Skeletal muscle satellite cell (primary cell): ENCODE measurements at regions not wholly inside any gene's neighbourhood (a gene's known extent, or its start where the extent isn't known, plus 50 kb on each side); places are given as distances from the start of the nearest gene placed in this dataset.

Source experiments
- H3K27me3 ChIP-seq: 2 replicates; pipeline ENCODE4 v1.7.0; 2013; ENCODE audit warnings: low read length; ENCODE audit not compliant: control insufficient read depth, insufficient read depth
- H3K36me3 ChIP-seq: 2 replicates; pipeline ENCODE4 v1.7.0; 2013; ENCODE audit warnings: mild to moderate bottlenecking, control low read depth, low read length; ENCODE audit not compliant: insufficient read depth
- H3K4me1 ChIP-seq: 2 replicates; pipeline ENCODE4 v1.7.0; 2013; ENCODE audit warnings: low read length; ENCODE audit not compliant: control insufficient read depth, insufficient read depth
- H3K4me2 ChIP-seq: 2 replicates; pipeline ENCODE4 v1.7.0; 2013; ENCODE audit warnings: mild to moderate bottlenecking, low read length
- H3K4me3 ChIP-seq: 2 replicates; pipeline ENCODE4 v1.7.0; 2013; ENCODE audit warnings: low read length
- H3K9ac ChIP-seq: 2 replicates; pipeline ENCODE4 v1.7.0; 2013; ENCODE audit warnings: mild to moderate bottlenecking, low read depth, low read length, moderate library complexity
- H3K9me3 ChIP-seq: replicated peaks from 2 replicates; pipeline ENCODE4 v1.7.0; 2013; ENCODE audit warnings: mild to moderate bottlenecking, control low read depth, low read length

- no peaks in the 10 kb centered on the region for H3K9me3 ChIP-seq
- no peak overlapping the region for H3K4me3 ChIP-seq
- H3K9ac ChIP-seq, result no peak overlapping the region
- peaks cover 42% of the 10 kb centered on the region for H3K27me3 ChIP-seq
- no peaks in the 10 kb centered on the region for H3K4me1 ChIP-seq
- H3K36me3 ChIP-seq, result no peaks in the 10 kb centered on the region
- H3K4me2 ChIP-seq, result no peak overlapping the region
Measured at GRCh38 chr9:38233796-38234355, 158.6 kb upstream of the ALDH1B1 start.

DNA sequence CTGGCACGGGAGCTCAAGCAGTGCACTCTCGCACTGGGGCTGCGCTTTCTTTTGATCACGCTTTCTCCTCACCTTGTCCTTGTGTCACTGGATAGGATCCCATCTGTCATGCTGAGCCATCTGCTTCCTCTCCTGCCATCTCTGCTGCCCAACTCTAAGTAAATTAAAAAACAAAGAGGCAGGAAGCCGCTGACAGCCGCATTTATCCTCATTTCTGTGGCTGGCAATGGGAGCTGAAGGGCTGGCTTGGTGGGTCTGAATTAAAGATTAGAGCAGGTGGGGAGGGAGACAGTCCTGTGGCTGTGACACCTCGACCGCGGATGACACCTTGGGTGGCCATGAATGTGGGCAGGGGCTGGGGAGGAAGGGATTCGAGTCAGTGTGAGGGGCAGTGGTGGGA, 159.2 kb upstream of the ALDH1B1 start:
- no peaks in the 10 kb centered on the region for H3K4me1 ChIP-seq
- H3K9me3 ChIP-seq, result no peaks in the 10 kb centered on the region
- H3K27me3 ChIP-seq, result peaks cover 46% of the 10 kb centered on the region
- H3K9ac ChIP-seq, result no peak overlapping the region
- no peak overlapping the region for H3K4me3 ChIP-seq
- no peak overlapping the region for H3K4me2 ChIP-seq
- no peaks in the 10 kb centered on the region for H3K36me3 ChIP-seq

DNA sequence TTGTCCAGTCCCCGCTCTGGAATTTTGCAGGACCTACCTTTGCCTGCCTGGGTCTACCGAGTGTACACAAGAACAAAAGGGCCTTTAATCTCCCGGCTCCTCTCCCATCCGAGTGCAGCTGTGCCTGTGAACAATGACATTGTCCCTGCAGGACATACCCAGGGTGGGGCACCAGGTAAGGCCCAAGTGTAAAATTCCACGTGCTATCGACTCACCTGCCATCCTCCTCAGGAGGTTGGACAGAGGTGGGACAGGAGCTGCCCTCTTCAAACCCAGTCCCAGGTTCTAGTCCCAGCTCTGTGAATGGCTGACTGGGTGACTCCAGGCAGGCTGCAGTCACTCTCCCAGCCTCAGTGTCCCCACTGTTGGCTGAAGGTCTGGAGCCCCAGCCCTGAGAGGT, 159.6 kb upstream of the ALDH1B1 start:
- no peaks in the 10 kb centered on the region for H3K9me3 ChIP-seq
- H3K4me2 ChIP-seq, result no peak overlapping the region
- no peaks in the 10 kb centered on the region for H3K4me1 ChIP-seq
- H3K4me3 ChIP-seq, result no peak overlapping the region
- peaks cover 51% of the 10 kb centered on the region for H3K27me3 ChIP-seq
- H3K36me3 ChIP-seq, result no peaks in the 10 kb centered on the region
- H3K9ac ChIP-seq, result no peak overlapping the region

DNA sequence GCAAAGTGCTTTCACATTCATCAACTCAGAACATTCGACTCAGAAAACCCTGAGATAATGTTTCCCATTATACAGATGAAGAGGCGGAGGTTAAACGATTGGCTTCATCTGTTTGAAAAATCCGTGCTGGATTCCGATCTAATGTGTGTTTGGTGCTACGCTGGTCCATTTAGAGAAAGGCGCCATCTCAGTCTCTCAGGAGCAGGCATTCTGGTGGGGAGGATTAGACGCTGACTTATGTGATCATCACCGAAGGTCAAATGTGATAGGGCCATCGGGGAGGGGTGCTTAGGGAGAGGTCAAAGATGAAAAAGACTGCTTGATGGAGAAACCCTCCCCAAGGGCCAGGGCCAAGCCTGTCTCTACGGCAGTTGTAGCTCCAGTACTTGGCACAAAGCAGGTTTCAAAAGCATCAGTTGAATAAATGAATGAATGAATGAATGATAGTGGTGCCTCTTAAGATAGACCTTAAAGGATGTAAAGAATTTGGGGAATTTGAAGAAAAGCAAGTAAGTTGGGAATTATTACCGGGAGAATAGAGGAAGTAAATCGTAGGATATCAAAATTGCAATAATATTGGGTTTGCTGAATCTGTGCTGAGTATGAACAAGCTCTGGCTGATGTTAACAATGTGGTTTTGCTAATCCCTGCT, 160.6 kb upstream of the SHB start:
- no peaks in the 10 kb centered on the region for H3K9me3 ChIP-seq
- H3K4me1 ChIP-seq, result no peaks in the 10 kb centered on the region
- no peak overlapping the region for H3K9ac ChIP-seq
- H3K36me3 ChIP-seq, result no peaks in the 10 kb centered on the region
- H3K4me3 ChIP-seq, result no peak overlapping the region
- H3K27me3 ChIP-seq, result peaks cover 51% of the 10 kb centered on the region
- H3K4me2 ChIP-seq, result no peak overlapping the region

DNA sequence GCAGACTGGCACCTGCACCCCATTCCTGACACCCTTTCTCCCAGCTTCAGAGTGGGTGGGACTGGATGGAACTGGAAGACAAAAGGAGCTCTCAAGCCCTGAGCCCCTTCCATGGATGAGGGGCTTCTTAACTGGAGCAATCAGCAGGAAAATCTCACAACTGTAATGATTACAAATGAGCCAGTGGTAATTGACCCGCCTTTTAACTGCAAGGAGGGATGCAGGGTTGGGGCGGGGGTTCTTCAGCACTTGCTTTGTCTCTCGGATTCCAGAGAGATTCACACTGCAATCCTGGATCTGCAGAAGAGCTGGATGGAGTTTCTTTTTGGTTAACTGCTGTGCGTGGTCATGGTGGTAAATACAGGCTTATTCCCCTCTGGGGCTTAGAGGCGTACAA, 160.1 kb upstream of the SHB start:
- no peaks in the 10 kb centered on the region for H3K36me3 ChIP-seq
- H3K9ac ChIP-seq, result no peak overlapping the region
- H3K9me3 ChIP-seq, result no peaks in the 10 kb centered on the region
- no peak overlapping the region for H3K4me3 ChIP-seq
- H3K4me2 ChIP-seq, result no peak overlapping the region
- no peaks in the 10 kb centered on the region for H3K4me1 ChIP-seq
- peaks cover 55% of the 10 kb centered on the region for H3K27me3 ChIP-seq

- Histone ChIP-seq H3K4me3 (no peak overlapping the region), H3K36me3 (no peaks in the 10 kb centered on the region), H3K4me2 (no peak overlapping the region), H3K9ac (no peak overlapping the region), H3K27me3 (peaks cover 51% of the 10 kb centered on the region), H3K4me1 (no peaks in the 10 kb centered on the region), H3K9me3 (no peaks in the 10 kb centered on the region)
Measured at GRCh38 chr9:38228331-38229103, 159.5 kb upstream of the SHB start.

DNA sequence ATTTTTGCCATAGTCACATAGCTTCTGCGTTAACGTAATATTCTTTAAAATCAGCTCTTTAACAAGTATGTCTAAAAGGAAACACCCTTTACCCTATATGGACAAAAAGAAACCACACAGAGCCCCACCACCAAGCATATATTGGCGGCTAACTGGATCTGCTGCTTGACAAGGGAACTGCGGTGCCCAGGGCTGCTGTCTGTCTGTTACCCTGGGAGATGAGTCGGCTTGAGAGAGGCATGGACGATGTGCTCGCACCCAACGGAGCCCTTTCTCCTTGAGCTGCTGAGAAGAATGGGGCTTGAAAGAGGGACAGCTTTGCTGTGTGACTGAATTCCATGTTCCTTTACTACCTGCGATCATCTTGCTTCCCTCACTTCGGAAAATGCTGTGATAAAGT, 158.6 kb upstream of the SHB start:
- Histone ChIP-seq H3K36me3 (no peaks in the 10 kb centered on the region), H3K4me3 (no peak overlapping the region), H3K4me1 (no peaks in the 10 kb centered on the region), H3K9ac (no peak overlapping the region), H3K9me3 (no peaks in the 10 kb centered on the region), H3K27me3 (peaks cover 58% of the 10 kb centered on the region), H3K4me2 (no peak overlapping the region)

GRCh38 chr9:38227061-38227540, 158.1 kb upstream of the SHB start:
- H3K4me1 ChIP-seq, result no peaks in the 10 kb centered on the region
- no peak overlapping the region for H3K4me2 ChIP-seq
- no peak overlapping the region for H3K9ac ChIP-seq
- H3K4me3 ChIP-seq, result no peak overlapping the region
- H3K36me3 ChIP-seq, result no peaks in the 10 kb centered on the region
- H3K27me3 ChIP-seq, result peaks cover 58% of the 10 kb centered on the region
- H3K9me3 ChIP-seq, result no peaks in the 10 kb centered on the region

GRCh38 chr9:38226491-38226951, 157.5 kb upstream of the SHB start:
- Histone ChIP-seq H3K36me3 (no peaks in the 10 kb centered on the region), H3K27me3 (peaks cover 58% of the 10 kb centered on the region), H3K9me3 (no peaks in the 10 kb centered on the region), H3K4me3 (no peak overlapping the region), H3K9ac (no peak overlapping the region), H3K4me1 (no peaks in the 10 kb centered on the region), H3K4me2 (no peak overlapping the region)

DNA sequence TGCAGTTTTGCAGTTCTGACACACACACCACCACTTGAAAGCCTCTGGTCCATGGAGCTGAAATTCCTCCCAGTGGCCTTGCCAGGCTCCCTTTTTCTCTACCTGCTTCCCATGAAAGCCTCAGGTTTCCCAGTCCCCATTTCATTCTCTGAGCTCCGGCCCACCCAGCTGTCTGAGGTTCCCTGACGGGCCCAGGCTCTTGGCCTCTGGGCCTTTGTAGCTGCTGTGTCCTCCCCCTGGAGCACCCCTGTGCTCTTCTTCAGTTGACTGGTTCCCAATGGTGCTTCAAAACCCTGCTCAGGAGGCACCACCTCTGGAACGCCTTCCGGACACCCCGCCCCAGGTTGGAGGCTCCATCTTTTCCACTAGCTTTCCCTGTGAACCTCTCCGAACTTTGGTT, 155.9 kb upstream of the SHB start:
- H3K4me1 ChIP-seq, result no peaks in the 10 kb centered on the region
- no peak overlapping the region for H3K4me2 ChIP-seq
- peaks cover 51% of the 10 kb centered on the region for H3K27me3 ChIP-seq
- no peaks in the 10 kb centered on the region for H3K36me3 ChIP-seq
- H3K9me3 ChIP-seq, result no peaks in the 10 kb centered on the region
- H3K9ac ChIP-seq, result no peak overlapping the region
- H3K4me3 ChIP-seq, result no peak overlapping the region

DNA sequence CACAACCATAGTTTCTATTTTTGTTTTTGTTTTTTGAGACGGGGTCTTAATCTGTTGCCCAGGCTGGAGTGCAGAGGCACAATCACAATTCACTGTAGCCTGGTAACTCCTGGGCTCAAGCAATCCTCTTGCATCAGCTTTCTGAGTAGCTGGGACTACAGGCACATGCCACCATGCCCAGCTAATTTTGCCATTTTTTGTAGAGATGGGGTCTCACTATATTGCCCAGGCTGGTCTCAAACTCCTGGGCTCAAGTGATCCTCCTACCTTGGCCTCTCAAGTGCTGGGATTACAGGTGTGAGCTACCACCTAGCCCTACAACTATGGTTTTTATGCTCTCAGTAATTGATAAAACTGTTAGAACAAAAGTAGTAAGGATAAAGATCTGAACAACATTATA, 147.5 kb upstream of the SHB start:
- Histone ChIP-seq H3K9me3 (no peaks in the 10 kb centered on the region), H3K9ac (no peak overlapping the region), H3K36me3 (no peaks in the 10 kb centered on the region), H3K27me3 (peaks cover 34% of the 10 kb centered on the region), H3K4me3 (no peak overlapping the region), H3K4me2 (no peak overlapping the region), H3K4me1 (no peaks in the 10 kb centered on the region)
